HFF-Myc (cell line): ENCODE measurements at regions not wholly inside any gene's neighbourhood (a gene's known extent, or its start where the extent isn't known, plus 50 kb on each side); places are given as distances from the start of the nearest gene placed in this dataset.

ENCODE experiments used
- DNase-seq: peaks from one replicate; pipeline ENCODE4 v3.0.0-alpha.2; 2011; ENCODE audit warnings: low read depth; ENCODE audit errors: extremely low read depth
- H3K4me3 ChIP-seq: replicated peaks from 2 replicates; pipeline ENCODE4 v1.5.1; 2011; ENCODE audit warnings: low read depth, mild to moderate bottlenecking, control low read depth, low read length
- CTCF ChIP-seq: IDR thresholded peaks from 2 replicates; pipeline ENCODE4 v1.5.1; 2012; ENCODE audit warnings: mild to moderate bottlenecking, low read depth, low read length, control low read depth; ENCODE audit errors: missing control alignments

- no peak for DNase-seq
Observed at GRCh38 chr10:56585447-56586171, 224.6 kb upstream of the ZWINT start.

GRCh38 chr10:56583316-56583715, 222.3 kb upstream of the ZWINT start:
- no peak overlapping the region for H3K4me3 ChIP-seq
- DNase-seq, result no peak
- no peak for TF ChIP-seq CTCF

More at GRCh38 chr10:56585447-56586171, 224.6 kb upstream of the ZWINT start:
- no peak for TF ChIP-seq CTCF
- no peak overlapping the region for H3K4me3 ChIP-seq

- no peak for DNase-seq
- TF ChIP-seq CTCF, result no peak
Observed at GRCh38 chr10:56567580-56567979, 206.5 kb upstream of the ZWINT start.

GRCh38 chr10:56561336-56561735, 200.3 kb upstream of the ZWINT start:
- H3K4me3 ChIP-seq, result no peak overlapping the region
- no peak for TF ChIP-seq CTCF
- no peak for DNase-seq

More at GRCh38 chr10:56567580-56567979, 206.5 kb upstream of the ZWINT start:
- H3K4me3 ChIP-seq, result no peak overlapping the region

- no peak for DNase-seq
- no peak overlapping the region for H3K4me3 ChIP-seq
- no peak for TF ChIP-seq CTCF
Observed at GRCh38 chr10:56551037-56551436, 190.0 kb upstream of the ZWINT start.

GRCh38 chr10:56547163-56547562, 186.1 kb upstream of the ZWINT start:
- no peak for TF ChIP-seq CTCF
- no peak overlapping the region for H3K4me3 ChIP-seq
- no peak for DNase-seq

GRCh38 chr10:56537984-56538383, 176.9 kb upstream of the ZWINT start:
- H3K4me3 ChIP-seq, result no peak overlapping the region
- TF ChIP-seq CTCF, result no peak
- peak; percentile 29 for DNase-seq
